ENCODE measurements at regions not wholly inside any gene's neighbourhood (a gene's known extent, or its start where the extent isn't known, plus 50 kb on each side); places are given as distances from the start of the nearest gene placed in this dataset.

- H3K9me3 ChIP-seq (ENCODE audit: low read depth, low read length, poor library complexity, severe bottlenecking): no peaks in the 10 kb centered on the region
- no peaks in the 10 kb centered on the region for H3K4me1 ChIP-seq (ENCODE audit: insufficient read depth, low read length, poor library complexity, severe bottlenecking)
- CTCF ChIA-PET: no interaction called here
- H3K4me3 ChIP-seq (ENCODE audit: low read depth, low read length, poor library complexity, severe bottlenecking): no peak overlapping the region
- no peaks in the 10 kb centered on the region for H3K27me3 ChIP-seq (replicated peaks; ENCODE audit: insufficient read depth, low read depth, low read length, poor library complexity)
- H3K27ac ChIP-seq (ENCODE audit: low read depth, low read length, poor library complexity, severe bottlenecking): no peak overlapping the region
- POLR2A ChIA-PET (ENCODE audit: low non-redundant PET): no interaction called here
- intact Hi-C loops (cut with micrococcal nuclease; ENCODE audit: unreplicated experiment): no loop called here
- BruUV-seq (replicated peaks): no TSS peak
- no peak for DNase-seq (ENCODE audit: low spot score)
- H3K36me3 ChIP-seq (ENCODE audit: insufficient read depth, low read length, poor library complexity, severe bottlenecking): no peaks in the 10 kb centered on the region
- TF ChIP-seq CTCF (conservative IDR thresholded peaks at IDR 0.05; ENCODE audit: low read depth, low read length) (no peak), EZH2 (IDR thresholded peaks at IDR 0.05; ENCODE audit: borderline replicate concordance, low read depth, low read length, poor library complexity, severe bottlenecking) (no peak)
These were observed 56.2 kb upstream of the ETV1 start for GRCh38 chr7:14045651-14046050.

- CTCF ChIA-PET: no interaction called here
These were observed 51.1 kb upstream of the ETV1 start for GRCh38 chr7:14040528-14040927.

More at GRCh38 chr7:14040528-14040927, 51.1 kb upstream of the ETV1 start:
- Histone ChIP-seq H3K27me3 (replicated peaks; ENCODE audit: insufficient read depth, low read depth, low read length, poor library complexity) (no peaks in the 10 kb centered on the region), H3K27ac (ENCODE audit: low read depth, low read length, poor library complexity, severe bottlenecking) (no peak overlapping the region), H3K36me3 (ENCODE audit: insufficient read depth, low read length, poor library complexity, severe bottlenecking) (no peaks in the 10 kb centered on the region), H3K4me3 (ENCODE audit: low read depth, low read length, poor library complexity, severe bottlenecking) (no peak overlapping the region), H3K4me1 (ENCODE audit: insufficient read depth, low read length, poor library complexity, severe bottlenecking) (no peaks in the 10 kb centered on the region), H3K9me3 (ENCODE audit: low read depth, low read length, poor library complexity, severe bottlenecking) (no peaks in the 10 kb centered on the region)
- POLR2A ChIA-PET (ENCODE audit: low non-redundant PET): no interaction called here
- TF ChIP-seq CTCF (conservative IDR thresholded peaks at IDR 0.05; ENCODE audit: low read depth, low read length): no peak
- TF ChIP-seq EZH2 (IDR thresholded peaks at IDR 0.05; ENCODE audit: borderline replicate concordance, low read depth, low read length, poor library complexity, severe bottlenecking): no peak
- DNase-seq (ENCODE audit: low spot score): no peak
- BruUV-seq (replicated peaks): no TSS peak
- intact Hi-C loops (cut with micrococcal nuclease; ENCODE audit: unreplicated experiment): no loop called here

All from A673 (cell line).